HepG2 (cell line): ENCODE measurements at regions not wholly inside any gene's neighbourhood (a gene's known extent, or its start where the extent isn't known, plus 50 kb on each side); places are given as distances from the start of the nearest gene placed in this dataset.

Source experiments
- ATAC-seq: fragments of 200-7000 bp; cut with Tn5 transposase; 3 replicates; pipeline ENCODE4 v1.9.1; 2020; ENCODE audit warnings: mild to moderate bottlenecking, moderate library complexity
- BruUV-seq: library from RNA; stranded (reverse); fragments of 400-500 nt; replicated peaks from 2 replicates; lab custom pipeline; 2021; lab: Mats Ljungman, UMichigan
- CTCF ChIA-PET: fragments of 300-600 bp; formaldehyde crosslinking; extraction: SDS; loops from one replicate; lab custom pipeline; 2021; ENCODE audit warnings: low total read pairs, inconsistent platforms, low intra/inter-chr PET ratio; lab: Yijun Ruan, JAX
- POLR2A ChIA-PET: fragments of 350-600 bp; sonication (Branson Sonifier 250); formaldehyde crosslinking; loops from one replicate; lab custom pipeline; 2020; ENCODE audit warnings: antibody characterized with exemption, inconsistent platforms; lab: Yijun Ruan, JAX
- DNase-seq: peaks from one replicate; pipeline ENCODE4 v3.0.0-alpha.2; 2015; ENCODE audit warnings: low spot score
- FAIRE-seq: peaks from 3 replicates; lab custom pipeline; 2011; peaks lifted over from hg19 to GRCh38; lab: Jason Lieb, UNC
- H2AFZ ChIP-seq: one replicate; pipeline ENCODE4 v1.6.1; 2011; ENCODE audit warnings: low read length, inconsistent platforms
- H3K27ac ChIP-seq: fragments of 300-600 bp; 3 replicates; pipeline ENCODE4 v1.8.0; 2011; ENCODE audit warnings: mixed run types, mild to moderate bottlenecking, mixed read lengths, low read length, inconsistent platforms; ENCODE audit not compliant: insufficient read depth; ENCODE audit errors: extremely low read length
- H3K27me3 ChIP-seq, 2 experiments: fragments of 200-600 bp in 1 of 2; 2 replicates in 1 of 2; 3 replicates in 1 of 2; pipeline versions ENCODE4 v1.6.0 to v1.8.0; 2011; ENCODE audit warnings: low read length in 2 of 2, mild to moderate bottlenecking in 2 of 2, moderate library complexity in 2 of 2, inconsistent platforms in 1 of 2; ENCODE audit not compliant: insufficient read depth in 2 of 2, control insufficient read depth in 1 of 2
- H3K36me3 ChIP-seq, 2 experiments: fragments of 200-600 bp in 1 of 2; replicated peaks in 1 of 2; 2 replicates in 1 of 2; 3 replicates in 1 of 2; pipeline versions ENCODE4 v1.5.1 to v1.8.0; 2011; ENCODE audit warnings: low read length in 2 of 2, inconsistent platforms in 1 of 2; ENCODE audit not compliant: insufficient read depth in 2 of 2, control insufficient read depth in 1 of 2
- H3K4me1 ChIP-seq: 2 replicates; pipeline ENCODE4 v1.5.1; 2012; ENCODE audit warnings: low read length, inconsistent platforms; ENCODE audit not compliant: insufficient read depth
- H3K4me2 ChIP-seq: 2 replicates; pipeline ENCODE4 v1.6.0; 2011; ENCODE audit warnings: low read depth, low read length, inconsistent platforms
- H3K4me3 ChIP-seq, 3 experiments: fragments of 200-600 bp in 1 of 3; sonication (generic), shearing (Covaris generic) in 1 of 3; replicated peaks in 1 of 3; 2 replicates each; pipeline ENCODE4 v1.5.1; 2011 to 2016; ENCODE audit warnings: low read length in 3 of 3, inconsistent platforms in 2 of 3, low read depth in 2 of 3, mild to moderate bottlenecking in 2 of 3, control low read depth in 1 of 3, mixed read lengths in 1 of 3; ENCODE audit not compliant: insufficient read depth in 1 of 3
- H3K79me2 ChIP-seq: one replicate; pipeline ENCODE4 v1.6.1; 2011; ENCODE audit warnings: low read length, inconsistent platforms; ENCODE audit not compliant: insufficient read depth
- H3K9ac ChIP-seq: 2 replicates; pipeline ENCODE4 v1.6.0; 2011; ENCODE audit warnings: mild to moderate bottlenecking, low read depth, low read length, inconsistent platforms; ENCODE audit not compliant: insufficient read depth
- H3K9me3 ChIP-seq: 2 replicates; pipeline ENCODE4 v1.5.1; 2012; ENCODE audit warnings: mild to moderate bottlenecking, low read length
- H4K20me1 ChIP-seq: 2 replicates; pipeline ENCODE4 v1.6.0; 2011; ENCODE audit warnings: inconsistent platforms, mild to moderate bottlenecking, low read length, moderate library complexity; ENCODE audit not compliant: insufficient read depth
- MEIS2 ChIP-seq: sonication (generic); formaldehyde crosslinking; IDR thresholded peaks from 2 replicates; pipeline ENCODE4 v1.9.0; 2021; ENCODE audit warnings: mild to moderate bottlenecking, missing genetic modification reagents
- YY1 ChIP-seq: IDR thresholded peaks from 2 replicates; pipeline ENCODE4 v1.6.1; 2011; ENCODE audit warnings: low read length, low read depth, moderate library complexity, mild to moderate bottlenecking; ENCODE audit not compliant: insufficient read depth, insufficient replicate concordance
- ZNF143 ChIP-seq: sonication (generic); formaldehyde crosslinking; IDR thresholded peaks from 2 replicates; pipeline ENCODE4 v1.4.0; 2020; ENCODE audit warnings: missing genetic modification reagents
- ZNF282 ChIP-seq: fragments of 450-650 bp; IDR thresholded peaks from 2 replicates; pipeline ENCODE4 v1.6.1; 2018; ENCODE audit not compliant: partially characterized antibody
- ZNF646 ChIP-seq: sonication (generic); formaldehyde crosslinking; IDR thresholded peaks from 2 replicates; pipeline ENCODE4 v1.9.0; 2021; ENCODE audit warnings: mild to moderate bottlenecking, missing genetic modification reagents
- WGBS: methylation state at CpG from one replicate; pipeline ENCODE4 v1.1.6; 2017; ENCODE audit warnings: low lambda C conversion rate; 5-methylcytosine and 5-hydroxymethylcytosine counted together
- in situ Hi-C: cut with HindIII; loops from 2 replicates; pipeline ENCODE4 v1.10.0; 2017; ENCODE audit warnings: low pct_unique_long_range_greater_than_20kb; ENCODE audit not compliant: extremely low pct_ligation_motif_present
- intact Hi-C: fragments of 100-400 bp; cut with micrococcal nuclease; formaldehyde crosslinking; loops from one replicate; pipeline ENCODE4 v1.10.0; 2022; ENCODE audit not compliant: unreplicated experiment

DNA sequence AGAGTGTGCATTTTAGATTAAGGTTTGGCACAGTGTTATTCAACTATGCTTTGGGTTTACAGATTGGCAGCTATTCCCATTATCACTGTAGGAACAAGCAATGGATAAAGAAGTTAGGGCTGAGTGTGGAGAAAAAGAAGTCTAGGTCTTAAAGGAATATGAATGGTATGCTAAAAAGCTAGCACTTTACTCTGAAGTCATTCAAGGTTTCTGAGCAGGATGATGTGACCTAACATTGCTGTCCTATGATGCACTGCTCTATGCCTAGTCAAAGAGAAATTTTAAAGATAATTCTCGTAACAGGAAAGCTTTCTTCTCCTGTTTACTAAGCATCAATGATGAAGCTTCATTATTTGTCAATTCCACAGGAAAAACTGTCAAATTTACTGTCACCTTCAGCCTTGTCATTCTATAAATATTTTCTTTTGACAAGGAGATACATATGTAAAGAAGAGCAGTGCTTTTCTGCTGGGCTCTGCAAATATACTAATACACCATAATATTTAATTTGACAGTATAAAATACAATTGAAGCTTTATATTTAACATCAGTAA, 476.1 kb upstream of the PTPRD start:
- intact Hi-C loops = no loop called here
- DNase-seq (no peak), FAIRE-seq (no peak), ATAC-seq (no peak)
- 0% methylated on average over 1 of the region's 1 CpG for WGBS
- no TSS peak for BruUV-seq
- H3K27ac ChIP-seq = no peak overlapping the region
- no peaks in the 10 kb centered on the region for H3K36me3 ChIP-seq
- H3K4me2 ChIP-seq = no peak overlapping the region
- CTCF ChIA-PET = no interaction called here
- in situ Hi-C loops = no loop called here
- H2AFZ ChIP-seq = no peak overlapping the region
- no peaks in the 10 kb centered on the region for H3K4me1 ChIP-seq
- POLR2A ChIA-PET = no interaction called here
- H4K20me1 ChIP-seq = no peaks in the 10 kb centered on the region
- peaks cover 75% of the 10 kb centered on the region for H3K9me3 ChIP-seq
- no peak overlapping the region for H3K4me3 ChIP-seq
- no peak overlapping the region for H3K9ac ChIP-seq
- no peaks in the 10 kb centered on the region for H3K79me2 ChIP-seq
- no peaks in the 10 kb centered on the region for H3K27me3 ChIP-seq
- TF ChIP-seq ZNF646 (no peak), YY1 (no peak), ZNF282 (no peak), MEIS2 (CRISPR knock-in tag) (no peak), ZNF143 (CRISPR knock-in tag) (no peak)
